IMR-90 (cell line): ENCODE measurements at regions not wholly inside any gene's neighbourhood (a gene's known extent, or its start where the extent isn't known, plus 50 kb on each side); places are given as distances from the start of the nearest gene placed in this dataset.

Experiments used
- ATAC-seq: fragments of 200-7000 bp; cut with Tn5 transposase; 2 replicates; pipeline ENCODE4 v1.9.1; 2020; ENCODE audit warnings: low read depth, mild to moderate bottlenecking, moderate library complexity
- BruUV-seq: library from RNA; stranded (reverse); fragments of 400-500 nt; replicated peaks from 2 replicates; lab custom pipeline; 2021; lab: Mats Ljungman, UMichigan
- CTCF ChIA-PET: fragments of 300-600 bp; formaldehyde crosslinking; extraction: SDS; loops from one replicate; lab custom pipeline; 2021; ENCODE audit warnings: antibody characterized with exemption; lab: Yijun Ruan, JAX
- POLR2A ChIA-PET: fragments of 300-600 bp; sonication (Branson Sonifier 250); formaldehyde crosslinking; loops from one replicate; lab custom pipeline; 2022; ENCODE audit warnings: antibody characterized with exemption; ENCODE audit not compliant: unreplicated experiment; lab: Charles Lee
- DNase-seq: peaks from one replicate; pipeline ENCODE4 v3.0.0; 2013
- H2AFZ ChIP-seq: replicated peaks from 2 replicates; pipeline ENCODE3; 2013; ENCODE audit warnings: low read length, mild to moderate bottlenecking; ENCODE audit not compliant: poor library complexity
- H2AK5ac ChIP-seq: 2 replicates; pipeline ENCODE4 v1.6.1; 2013; ENCODE audit warnings: low read depth, low read length, inconsistent platforms
- H2AK9ac ChIP-seq: replicated peaks from 2 replicates; pipeline ENCODE3; 2013; ENCODE audit warnings: mild to moderate bottlenecking, low read depth, low read length, moderate library complexity; ENCODE audit not compliant: poor library complexity
- H2BK120ac ChIP-seq: 2 replicates; pipeline ENCODE4 v1.6.1; 2013; ENCODE audit warnings: low read depth, low read length, inconsistent platforms
- H2BK15ac ChIP-seq: 3 replicates; pipeline ENCODE4 v1.6.1; 2013; ENCODE audit warnings: low read depth, low read length, inconsistent platforms
- H2BK20ac ChIP-seq: 2 replicates; pipeline ENCODE4 v1.6.1; 2013; ENCODE audit warnings: low read depth, mild to moderate bottlenecking, inconsistent platforms, low read length, moderate library complexity
- H2BK5ac ChIP-seq: 2 replicates; pipeline ENCODE4 v1.6.1; 2013; ENCODE audit warnings: mild to moderate bottlenecking, low read depth, low read length, inconsistent platforms; ENCODE audit not compliant: poor library complexity, severe bottlenecking
- H3K14ac ChIP-seq: replicated peaks from 2 replicates; pipeline ENCODE4 v1.6.1; 2013; ENCODE audit warnings: low read depth, low read length, inconsistent platforms
- H3K18ac ChIP-seq: 2 replicates; pipeline ENCODE4 v1.6.1; 2013; ENCODE audit warnings: low read depth, low read length, control low read depth
- H3K23ac ChIP-seq: 2 replicates; pipeline ENCODE4 v1.6.1; 2013; ENCODE audit warnings: low read depth, low read length, inconsistent platforms
- H3K27ac ChIP-seq: 2 replicates; pipeline ENCODE4 v1.5.1; 2013; ENCODE audit warnings: mild to moderate bottlenecking, control low read depth, low read length; ENCODE audit not compliant: insufficient read depth
- H3K27me3 ChIP-seq: 2 replicates; pipeline ENCODE4 v1.6.1; 2013; ENCODE audit warnings: low read length; ENCODE audit not compliant: control insufficient read depth, insufficient read depth
- H3K36me3 ChIP-seq: 2 replicates; pipeline ENCODE4 v1.6.1; 2013; ENCODE audit warnings: low read length, mixed read lengths; ENCODE audit not compliant: control insufficient read depth, insufficient read depth
- H3K4ac ChIP-seq: 2 replicates; pipeline ENCODE4 v1.6.1; 2013; ENCODE audit warnings: low read depth, low read length, inconsistent platforms
- H3K4me1 ChIP-seq: 2 replicates; pipeline ENCODE4 v1.6.1; 2013; ENCODE audit warnings: low read length, mixed read lengths; ENCODE audit not compliant: control insufficient read depth, insufficient read depth
- H3K4me2 ChIP-seq: 2 replicates; pipeline ENCODE4 v1.6.1; 2013; ENCODE audit warnings: low read depth, mild to moderate bottlenecking, control low read depth, low read length, moderate library complexity
- H3K4me3 ChIP-seq: 2 replicates; pipeline ENCODE4 v1.5.1; 2013; ENCODE audit warnings: low read depth, mild to moderate bottlenecking, control low read depth, low read length, moderate library complexity; ENCODE audit not compliant: insufficient read depth
- H3K56ac ChIP-seq: 2 replicates; pipeline ENCODE4 v1.6.1; 2013; ENCODE audit warnings: low read length, inconsistent platforms; ENCODE audit not compliant: insufficient read depth; ENCODE audit errors: extremely low read depth
- H3K79me1 ChIP-seq, 2 experiments: 2 replicates each; pipeline ENCODE4 v1.6.1; 2013; ENCODE audit warnings: low read length in 2 of 2, inconsistent platforms in 1 of 2, low read depth in 1 of 2
- H3K9ac ChIP-seq: 2 replicates; pipeline ENCODE4 v1.6.1; 2013; ENCODE audit warnings: low read depth, low read length, control low read depth
- H3K9me1 ChIP-seq: 2 replicates; pipeline ENCODE4 v1.6.1; 2013; ENCODE audit warnings: low read length, inconsistent platforms; ENCODE audit not compliant: insufficient read depth
- H3K9me3 ChIP-seq: 2 replicates; pipeline ENCODE4 v1.6.1; 2013; ENCODE audit warnings: low read length; ENCODE audit not compliant: control insufficient read depth, insufficient read depth
- H4K20me1 ChIP-seq: 2 replicates; pipeline ENCODE4 v1.6.1; 2013; ENCODE audit warnings: low read length, inconsistent platforms; ENCODE audit not compliant: insufficient read depth
- H4K5ac ChIP-seq: 2 replicates; pipeline ENCODE4 v1.6.1; 2013; ENCODE audit warnings: mild to moderate bottlenecking, low read depth, low read length, control low read depth
- H4K8ac ChIP-seq, 2 experiments: 2 replicates each; pipeline ENCODE4 v1.6.1; 2013; ENCODE audit warnings: low read depth in 2 of 2, low read length in 2 of 2, control low read depth in 1 of 2, inconsistent platforms in 1 of 2
- H4K91ac ChIP-seq: 2 replicates; pipeline ENCODE4 v1.6.1; 2013; ENCODE audit warnings: low read depth, low read length, inconsistent platforms; ENCODE audit not compliant: insufficient read depth
- BHLHE40 ChIP-seq: fragments of 150-350 bp; IDR thresholded peaks from 2 replicates; pipeline ENCODE4 v1.6.1; 2016; ENCODE audit warnings: mild to moderate bottlenecking, low read depth, low read length
- CEBPB ChIP-seq: IDR thresholded peaks from 2 replicates; pipeline ENCODE4 v1.6.1; 2012; ENCODE audit warnings: low read depth, low read length, improper control_type of control experiment
- CHD1 ChIP-seq: IDR thresholded peaks from 2 replicates; pipeline ENCODE4 v1.6.1; 2012; ENCODE audit warnings: low read depth, low read length, improper control_type of control experiment
- CTCF ChIP-seq: conservative IDR thresholded peaks from 2 replicates; pipeline ENCODE4 v1.5.1; 2012; ENCODE audit warnings: mild to moderate bottlenecking, low read depth, low read length, improper control_type of control experiment
- ELK1 ChIP-seq: fragments of 150-350 bp; IDR thresholded peaks from 2 replicates; pipeline ENCODE4 v1.6.1; 2016; ENCODE audit warnings: low read depth, mild to moderate bottlenecking, low read length, moderate library complexity, borderline replicate concordance
- MAFK ChIP-seq: IDR thresholded peaks from 2 replicates; pipeline ENCODE4 v1.6.1; 2012; ENCODE audit warnings: low read depth, low read length, improper control_type of control experiment
- MAZ ChIP-seq: IDR thresholded peaks from 2 replicates; pipeline ENCODE4 v1.6.1; 2012; ENCODE audit warnings: low read depth, mild to moderate bottlenecking, low read length, improper control_type of control experiment, moderate library complexity, borderline replicate concordance
- MXI1 ChIP-seq: IDR thresholded peaks from 2 replicates; pipeline ENCODE4 v1.6.1; 2012; ENCODE audit warnings: low read depth, mild to moderate bottlenecking, low read length, moderate library complexity, borderline replicate concordance
- NFE2L2 ChIP-seq: fragments of 150-350 bp; IDR thresholded peaks from 2 replicates; pipeline ENCODE4 v1.6.1; 2016; ENCODE audit warnings: low read depth, mild to moderate bottlenecking, low read length
- POLR2A ChIP-seq: IDR thresholded peaks from 2 replicates; pipeline ENCODE4 v1.6.1; 2012; ENCODE audit warnings: mild to moderate bottlenecking, low read depth, low read length
- RAD21 ChIP-seq: IDR thresholded peaks from 2 replicates; pipeline ENCODE4 v1.6.1; 2012; ENCODE audit warnings: low read length, improper control_type of control experiment
- RCOR1 ChIP-seq: IDR thresholded peaks from 2 replicates; pipeline ENCODE4 v1.6.1; 2012; ENCODE audit warnings: mild to moderate bottlenecking, low read length, improper control_type of control experiment; ENCODE audit not compliant: insufficient replicate concordance
- RFX5 ChIP-seq: IDR thresholded peaks from 2 replicates; pipeline ENCODE4 v1.8.0; 2012; ENCODE audit warnings: low read depth, mild to moderate bottlenecking, low read length, moderate library complexity
- SMC3 ChIP-seq: fragments of 150-350 bp; IDR thresholded peaks from 2 replicates; pipeline ENCODE4 v1.6.1; 2016; ENCODE audit warnings: low read depth, mild to moderate bottlenecking, antibody characterized with exemption, low read length, moderate library complexity
- USF2 ChIP-seq: fragments of 150-350 bp; IDR thresholded peaks from 2 replicates; pipeline ENCODE4 v1.6.1; 2017; ENCODE audit warnings: mild to moderate bottlenecking, antibody characterized with exemption, low read length, low read depth
- WGBS, 2 experiments: methylation state at CpG; one replicate each; pipeline versions ENCODE4 v1.1.5 to v1.1.7; 2013; ENCODE audit warnings: missing lambda C conversion rate in 2 of 2; ENCODE audit not compliant: insufficient read length in 1 of 2; ENCODE audit errors: extremely low coverage in 2 of 2; 5-methylcytosine and 5-hydroxymethylcytosine counted together
- dilution Hi-C: fragments of 300-500 bp; cut with HindIII; formaldehyde crosslinking; loops from one replicate; pipeline ENCODE4 v1.14.3; 2018; ENCODE audit warnings: low sequenced_read_pairs; ENCODE audit not compliant: unreplicated experiment
- in situ Hi-C: fragments of 300-500 bp; cut with MboI; formaldehyde crosslinking; loops from 3 replicates; pipeline ENCODE4 v1.14.3; 2019; ENCODE audit warnings: low sequenced_read_pairs, inconsistent platforms, mixed read lengths
- intact Hi-C: fragments of 100-400 bp; cut with micrococcal nuclease; formaldehyde crosslinking; loops from 2 replicates; pipeline ENCODE4 v1.10.0; 2022

GRCh38 chr1:88351960-88352359, 332.1 kb upstream of the PKN2 start:
- no peak overlapping the region for H2BK20ac ChIP-seq
- no peaks in the 10 kb centered on the region for H3K9me1 ChIP-seq
- H3K56ac ChIP-seq = no peak overlapping the region
- H3K9me3 ChIP-seq = no peaks in the 10 kb centered on the region
- H3K27ac ChIP-seq = no peak overlapping the region
- no peaks in the 10 kb centered on the region for H4K20me1 ChIP-seq
- no peak overlapping the region for H2BK120ac ChIP-seq
- no peak overlapping the region for H3K9ac ChIP-seq
- no peak overlapping the region for H3K14ac ChIP-seq
- intact Hi-C loops (no loop called here), dilution Hi-C loops (no loop called here), in situ Hi-C loops (no loop called here)
- H4K8ac ChIP-seq = no peak overlapping the region
- DNase-seq = no peak
- H2AK9ac ChIP-seq = no peak overlapping the region
- no peaks in the 10 kb centered on the region for H3K4me1 ChIP-seq
- no peak overlapping the region for H2AK5ac ChIP-seq
- no peak for ATAC-seq
- no peak overlapping the region for H2BK15ac ChIP-seq
- no peak overlapping the region for H4K5ac ChIP-seq
- no peak overlapping the region for H3K23ac ChIP-seq
- no peaks in the 10 kb centered on the region for H3K27me3 ChIP-seq
- H3K18ac ChIP-seq = no peak overlapping the region
- H3K4me2 ChIP-seq = no peak overlapping the region
- H2BK5ac ChIP-seq = no peak overlapping the region
- ChIA-PET POLR2A (no interaction called here), CTCF (no interaction called here)
- no peak overlapping the region for H3K4ac ChIP-seq
- no peak overlapping the region for H3K4me3 ChIP-seq
- no TSS peak for BruUV-seq
- H3K79me1 ChIP-seq = no peaks in the 10 kb centered on the region
- H4K91ac ChIP-seq = no peak overlapping the region
- WGBS, 2 experiments = no CpG with 5 or more reads among the region's 3 CpGs
- no peaks in the 10 kb centered on the region for H3K36me3 ChIP-seq
- no peak for TF ChIP-seq RFX5
- TF ChIP-seq POLR2A = no peak
- no peak for TF ChIP-seq MAFK
- no peak for TF ChIP-seq CHD1
- TF ChIP-seq SMC3 = no peak
- TF ChIP-seq MXI1 = no peak
- no peak for TF ChIP-seq ELK1
- TF ChIP-seq NFE2L2 = no peak
- TF ChIP-seq USF2 = no peak
- TF ChIP-seq CEBPB = no peak
- no peak for TF ChIP-seq RAD21
- TF ChIP-seq RCOR1 = no peak
- no peak for TF ChIP-seq BHLHE40
- TF ChIP-seq MAZ = no peak
- TF ChIP-seq CTCF = no peak
- no peak overlapping the region for H2AFZ ChIP-seq
